Neural cell (in vitro differentiated cells): ENCODE measurements at regions not wholly inside any gene's neighbourhood (a gene's known extent, or its start where the extent isn't known, plus 50 kb on each side); places are given as distances from the start of the nearest gene placed in this dataset.

Source experiments
- EP300 ChIP-seq: fragments of 450-650 bp; conservative IDR thresholded peaks from 2 replicates; pipeline ENCODE4 v1.6.1; 2014; ENCODE audit warnings: antibody characterized with exemption, mild to moderate bottlenecking, moderate library complexity; ENCODE audit not compliant: poor library complexity, severe bottlenecking
- EZH2 ChIP-seq: fragments of 200-600, 300-800 bp; shearing (Covaris generic), sonication (generic); IDR thresholded peaks from 2 replicates; pipeline ENCODE4 v1.6.1; 2014; ENCODE audit warnings: antibody characterized with exemption, low read length, borderline replicate concordance, mild to moderate bottlenecking; ENCODE audit not compliant: insufficient read depth, poor library complexity, severe bottlenecking
- POLR2AphosphoS5 ChIP-seq: IDR thresholded peaks from 2 replicates; pipeline ENCODE4 v1.6.1; 2012
- RAD21 ChIP-seq: fragments of 450-650 bp; conservative IDR thresholded peaks from 2 replicates; pipeline ENCODE4 v1.6.1; 2014; ENCODE audit warnings: antibody characterized with exemption, mild to moderate bottlenecking, moderate library complexity
- SMC3 ChIP-seq: fragments of 450-650 bp; conservative IDR thresholded peaks from 2 replicates; pipeline ENCODE4 v1.6.1; 2014; ENCODE audit warnings: antibody characterized with exemption, mild to moderate bottlenecking, moderate library complexity; ENCODE audit not compliant: poor library complexity
- TAF1 ChIP-seq: IDR thresholded peaks from 2 replicates; pipeline ENCODE4 v1.6.1; 2012; ENCODE audit warnings: low read depth
- TF ChIP-seq, protein P1 (sequence below): fragments of 450-650 bp; IDR thresholded peaks from 2 replicates; pipeline ENCODE4 v1.5.1; 2014; ENCODE audit warnings: antibody characterized with exemption, mild to moderate bottlenecking, moderate library complexity; ENCODE audit not compliant: poor library complexity, severe bottlenecking

DNA sequence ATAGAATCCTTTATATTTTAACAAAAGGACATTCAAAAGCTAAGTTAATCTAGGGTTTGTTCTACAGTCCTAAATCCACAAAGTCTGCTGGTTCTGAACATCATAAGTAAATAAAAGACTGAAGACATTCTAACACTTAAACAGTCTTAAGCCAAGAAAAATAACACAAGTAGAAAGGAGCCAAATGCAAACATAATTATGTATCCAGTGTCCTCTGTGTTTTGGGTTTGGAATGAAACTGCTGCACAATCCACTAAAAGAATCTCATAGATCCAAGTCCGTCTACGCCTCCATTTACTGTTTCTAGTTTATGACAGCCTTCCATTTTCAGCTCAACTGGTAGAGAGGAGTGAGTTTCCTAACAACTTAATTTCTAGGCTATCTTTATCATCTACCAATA is 623.6 kb upstream of the FZD8 start:
- TF ChIP-seq, protein P1, sequence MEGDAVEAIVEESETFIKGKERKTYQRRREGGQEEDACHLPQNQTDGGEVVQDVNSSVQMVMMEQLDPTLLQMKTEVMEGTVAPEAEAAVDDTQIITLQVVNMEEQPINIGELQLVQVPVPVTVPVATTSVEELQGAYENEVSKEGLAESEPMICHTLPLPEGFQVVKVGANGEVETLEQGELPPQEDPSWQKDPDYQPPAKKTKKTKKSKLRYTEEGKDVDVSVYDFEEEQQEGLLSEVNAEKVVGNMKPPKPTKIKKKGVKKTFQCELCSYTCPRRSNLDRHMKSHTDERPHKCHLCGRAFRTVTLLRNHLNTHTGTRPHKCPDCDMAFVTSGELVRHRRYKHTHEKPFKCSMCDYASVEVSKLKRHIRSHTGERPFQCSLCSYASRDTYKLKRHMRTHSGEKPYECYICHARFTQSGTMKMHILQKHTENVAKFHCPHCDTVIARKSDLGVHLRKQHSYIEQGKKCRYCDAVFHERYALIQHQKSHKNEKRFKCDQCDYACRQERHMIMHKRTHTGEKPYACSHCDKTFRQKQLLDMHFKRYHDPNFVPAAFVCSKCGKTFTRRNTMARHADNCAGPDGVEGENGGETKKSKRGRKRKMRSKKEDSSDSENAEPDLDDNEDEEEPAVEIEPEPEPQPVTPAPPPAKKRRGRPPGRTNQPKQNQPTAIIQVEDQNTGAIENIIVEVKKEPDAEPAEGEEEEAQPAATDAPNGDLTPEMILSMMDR, result no peak
- TF ChIP-seq EP300, result no peak
- TF ChIP-seq EZH2, result no peak
- TF ChIP-seq POLR2AphosphoS5, result no peak
- TF ChIP-seq SMC3, result no peak
- TF ChIP-seq TAF1, result no peak
- TF ChIP-seq RAD21, result no peak
